ENCODE measurements at regions not wholly inside any gene's neighbourhood (a gene's known extent, or its start where the extent isn't known, plus 50 kb on each side); places are given as distances from the start of the nearest gene placed in this dataset.

GRCh38 chr9:6696178-6696577, 50.6 kb upstream of the GLDC start:
- in situ Hi-C loops (cut with HindIII; ENCODE audit: low pct_unique_long_range_greater_than_20kb, low sequenced_read_pairs): no loop called here
- POLR2A ChIA-PET: no interaction called here
- H3K36me3 ChIP-seq (ENCODE audit: control insufficient read depth, insufficient read depth, low read length): no peaks in the 10 kb centered on the region
- no TSS peak for BruUV-seq (replicated peaks)
- no peaks in the 10 kb centered on the region for H3K27me3 ChIP-seq (ENCODE audit: control insufficient read depth, insufficient read depth, low read length)
- H3K4me1 ChIP-seq (ENCODE audit: control insufficient read depth, insufficient read depth, low read length): no peaks in the 10 kb centered on the region
- no peak for ATAC-seq
- TF ChIP-seq SIN3A (IDR thresholded peaks at IDR 0.05; ENCODE audit: borderline replicate concordance, insufficient read depth, low read depth, low read length) (no peak), CTCF (IDR thresholded peaks at IDR 0.05) (no peak), REST (IDR thresholded peaks at IDR 0.05; ENCODE audit: insufficient read depth in 1 of 2, low read depth in 2 of 2, low read length in 1 of 2) (no peak)
- intact Hi-C loops (cut with micrococcal nuclease; ENCODE audit: unreplicated experiment): no loop called here
- H3K9me3 ChIP-seq (ENCODE audit: control insufficient read depth, insufficient read depth, low read depth, low read length): no peaks in the 10 kb centered on the region
- no peak overlapping the region for H3K27ac ChIP-seq (ENCODE audit: low read length)
- CTCF ChIA-PET: no interaction called here
- H3K4me3 ChIP-seq (ENCODE audit: low read depth in 2 of 2, low read length in 2 of 2): no peak overlapping the region
- DNase-seq (ENCODE audit: low read depth, low spot score): no peak

- DNase-seq (ENCODE audit: low read depth, low spot score) (no peak), ATAC-seq (no peak)
- no TSS peak for BruUV-seq (replicated peaks)
- Histone ChIP-seq H3K4me3 (ENCODE audit: low read depth in 2 of 2, low read length in 2 of 2) (no peak overlapping the region), H3K36me3 (ENCODE audit: control insufficient read depth, insufficient read depth, low read length) (no peaks in the 10 kb centered on the region), H3K4me1 (ENCODE audit: control insufficient read depth, insufficient read depth, low read length) (no peaks in the 10 kb centered on the region), H3K27me3 (ENCODE audit: control insufficient read depth, insufficient read depth, low read length) (no peaks in the 10 kb centered on the region), H3K9me3 (ENCODE audit: control insufficient read depth, insufficient read depth, low read depth, low read length) (no peaks in the 10 kb centered on the region), H3K27ac (ENCODE audit: low read length) (no peak overlapping the region)
- ChIA-PET CTCF (no interaction called here), POLR2A (no interaction called here)
- TF ChIP-seq REST (IDR thresholded peaks at IDR 0.05; ENCODE audit: insufficient read depth in 1 of 2, low read depth in 2 of 2, low read length in 1 of 2): no peak
- TF ChIP-seq CTCF (IDR thresholded peaks at IDR 0.05): no peak
- no peak for TF ChIP-seq SIN3A (IDR thresholded peaks at IDR 0.05; ENCODE audit: borderline replicate concordance, insufficient read depth, low read depth, low read length)
- TF ChIP-seq POLR2AphosphoS5 (IDR thresholded peaks at IDR 0.05; ENCODE audit: low read depth, low read length): no peak
- in situ Hi-C loops (cut with HindIII; ENCODE audit: low pct_unique_long_range_greater_than_20kb, low sequenced_read_pairs): no loop called here
- intact Hi-C loops (cut with micrococcal nuclease; ENCODE audit: unreplicated experiment): no loop called here
Observed at GRCh38 chr9:6695121-6695814, 49.7 kb upstream of the GLDC start.
